IMR-90 (cell line): ENCODE measurements at regions not wholly inside any gene's neighbourhood (a gene's known extent, or its start where the extent isn't known, plus 50 kb on each side); places are given as distances from the start of the nearest gene placed in this dataset.

Experiments
- ATAC-seq: fragments of 200-7000 bp; cut with Tn5 transposase; 2 replicates; pipeline ENCODE4 v1.9.1; 2020; ENCODE audit warnings: low read depth, mild to moderate bottlenecking, moderate library complexity
- BruUV-seq: library from RNA; stranded (reverse); fragments of 400-500 nt; replicated peaks from 2 replicates; lab custom pipeline; 2021; lab: Mats Ljungman, UMichigan
- CTCF ChIA-PET: fragments of 300-600 bp; formaldehyde crosslinking; extraction: SDS; loops from one replicate; lab custom pipeline; 2021; ENCODE audit warnings: antibody characterized with exemption; lab: Yijun Ruan, JAX
- POLR2A ChIA-PET: fragments of 300-600 bp; sonication (Branson Sonifier 250); formaldehyde crosslinking; loops from one replicate; lab custom pipeline; 2022; ENCODE audit warnings: antibody characterized with exemption; ENCODE audit not compliant: unreplicated experiment; lab: Charles Lee
- DNase-seq: peaks from one replicate; pipeline ENCODE4 v3.0.0; 2013
- H2AFZ ChIP-seq: replicated peaks from 2 replicates; pipeline ENCODE3; 2013; ENCODE audit warnings: low read length, mild to moderate bottlenecking; ENCODE audit not compliant: poor library complexity
- H2AK5ac ChIP-seq: 2 replicates; pipeline ENCODE4 v1.6.1; 2013; ENCODE audit warnings: low read depth, low read length, inconsistent platforms
- H2AK9ac ChIP-seq: replicated peaks from 2 replicates; pipeline ENCODE3; 2013; ENCODE audit warnings: mild to moderate bottlenecking, low read depth, low read length, moderate library complexity; ENCODE audit not compliant: poor library complexity
- H2BK120ac ChIP-seq: 2 replicates; pipeline ENCODE4 v1.6.1; 2013; ENCODE audit warnings: low read depth, low read length, inconsistent platforms
- H2BK15ac ChIP-seq: 3 replicates; pipeline ENCODE4 v1.6.1; 2013; ENCODE audit warnings: low read depth, low read length, inconsistent platforms
- H2BK20ac ChIP-seq: 2 replicates; pipeline ENCODE4 v1.6.1; 2013; ENCODE audit warnings: low read depth, mild to moderate bottlenecking, inconsistent platforms, low read length, moderate library complexity
- H2BK5ac ChIP-seq: 2 replicates; pipeline ENCODE4 v1.6.1; 2013; ENCODE audit warnings: mild to moderate bottlenecking, low read depth, low read length, inconsistent platforms; ENCODE audit not compliant: poor library complexity, severe bottlenecking
- H3K14ac ChIP-seq: replicated peaks from 2 replicates; pipeline ENCODE4 v1.6.1; 2013; ENCODE audit warnings: low read depth, low read length, inconsistent platforms
- H3K18ac ChIP-seq: 2 replicates; pipeline ENCODE4 v1.6.1; 2013; ENCODE audit warnings: low read depth, low read length, control low read depth
- H3K23ac ChIP-seq: 2 replicates; pipeline ENCODE4 v1.6.1; 2013; ENCODE audit warnings: low read depth, low read length, inconsistent platforms
- H3K27ac ChIP-seq: 2 replicates; pipeline ENCODE4 v1.5.1; 2013; ENCODE audit warnings: mild to moderate bottlenecking, control low read depth, low read length; ENCODE audit not compliant: insufficient read depth
- H3K27me3 ChIP-seq: 2 replicates; pipeline ENCODE4 v1.6.1; 2013; ENCODE audit warnings: low read length; ENCODE audit not compliant: control insufficient read depth, insufficient read depth
- H3K36me3 ChIP-seq: 2 replicates; pipeline ENCODE4 v1.6.1; 2013; ENCODE audit warnings: low read length, mixed read lengths; ENCODE audit not compliant: control insufficient read depth, insufficient read depth
- H3K4ac ChIP-seq: 2 replicates; pipeline ENCODE4 v1.6.1; 2013; ENCODE audit warnings: low read depth, low read length, inconsistent platforms
- H3K4me1 ChIP-seq: 2 replicates; pipeline ENCODE4 v1.6.1; 2013; ENCODE audit warnings: low read length, mixed read lengths; ENCODE audit not compliant: control insufficient read depth, insufficient read depth
- H3K4me2 ChIP-seq: 2 replicates; pipeline ENCODE4 v1.6.1; 2013; ENCODE audit warnings: low read depth, mild to moderate bottlenecking, control low read depth, low read length, moderate library complexity
- H3K4me3 ChIP-seq: 2 replicates; pipeline ENCODE4 v1.5.1; 2013; ENCODE audit warnings: low read depth, mild to moderate bottlenecking, control low read depth, low read length, moderate library complexity; ENCODE audit not compliant: insufficient read depth
- H3K56ac ChIP-seq: 2 replicates; pipeline ENCODE4 v1.6.1; 2013; ENCODE audit warnings: low read length, inconsistent platforms; ENCODE audit not compliant: insufficient read depth; ENCODE audit errors: extremely low read depth
- H3K79me1 ChIP-seq, 2 experiments: 2 replicates each; pipeline ENCODE4 v1.6.1; 2013; ENCODE audit warnings: low read length in 2 of 2, inconsistent platforms in 1 of 2, low read depth in 1 of 2
- H3K9ac ChIP-seq: 2 replicates; pipeline ENCODE4 v1.6.1; 2013; ENCODE audit warnings: low read depth, low read length, control low read depth
- H3K9me1 ChIP-seq: 2 replicates; pipeline ENCODE4 v1.6.1; 2013; ENCODE audit warnings: low read length, inconsistent platforms; ENCODE audit not compliant: insufficient read depth
- H3K9me3 ChIP-seq: 2 replicates; pipeline ENCODE4 v1.6.1; 2013; ENCODE audit warnings: low read length; ENCODE audit not compliant: control insufficient read depth, insufficient read depth
- H4K20me1 ChIP-seq: 2 replicates; pipeline ENCODE4 v1.6.1; 2013; ENCODE audit warnings: low read length, inconsistent platforms; ENCODE audit not compliant: insufficient read depth
- H4K5ac ChIP-seq: 2 replicates; pipeline ENCODE4 v1.6.1; 2013; ENCODE audit warnings: mild to moderate bottlenecking, low read depth, low read length, control low read depth
- H4K8ac ChIP-seq, 2 experiments: 2 replicates each; pipeline ENCODE4 v1.6.1; 2013; ENCODE audit warnings: low read depth in 2 of 2, low read length in 2 of 2, control low read depth in 1 of 2, inconsistent platforms in 1 of 2
- H4K91ac ChIP-seq: 2 replicates; pipeline ENCODE4 v1.6.1; 2013; ENCODE audit warnings: low read depth, low read length, inconsistent platforms; ENCODE audit not compliant: insufficient read depth
- BHLHE40 ChIP-seq: fragments of 150-350 bp; IDR thresholded peaks from 2 replicates; pipeline ENCODE4 v1.6.1; 2016; ENCODE audit warnings: mild to moderate bottlenecking, low read depth, low read length
- ELK1 ChIP-seq: fragments of 150-350 bp; IDR thresholded peaks from 2 replicates; pipeline ENCODE4 v1.6.1; 2016; ENCODE audit warnings: low read depth, mild to moderate bottlenecking, low read length, moderate library complexity, borderline replicate concordance
- FOS ChIP-seq: fragments of 150-350 bp; IDR thresholded peaks from 2 replicates; pipeline ENCODE4 v1.6.1; 2016; ENCODE audit warnings: low read depth, low read length
- MAFK ChIP-seq: IDR thresholded peaks from 2 replicates; pipeline ENCODE4 v1.6.1; 2012; ENCODE audit warnings: low read depth, low read length, improper control_type of control experiment
- MAZ ChIP-seq: IDR thresholded peaks from 2 replicates; pipeline ENCODE4 v1.6.1; 2012; ENCODE audit warnings: low read depth, mild to moderate bottlenecking, low read length, improper control_type of control experiment, moderate library complexity, borderline replicate concordance
- MXI1 ChIP-seq: IDR thresholded peaks from 2 replicates; pipeline ENCODE4 v1.6.1; 2012; ENCODE audit warnings: low read depth, mild to moderate bottlenecking, low read length, moderate library complexity, borderline replicate concordance
- NFE2L2 ChIP-seq: fragments of 150-350 bp; IDR thresholded peaks from 2 replicates; pipeline ENCODE4 v1.6.1; 2016; ENCODE audit warnings: low read depth, mild to moderate bottlenecking, low read length
- POLR2A ChIP-seq: IDR thresholded peaks from 2 replicates; pipeline ENCODE4 v1.6.1; 2012; ENCODE audit warnings: mild to moderate bottlenecking, low read depth, low read length
- RAD21 ChIP-seq: IDR thresholded peaks from 2 replicates; pipeline ENCODE4 v1.6.1; 2012; ENCODE audit warnings: low read length, improper control_type of control experiment
- RCOR1 ChIP-seq: IDR thresholded peaks from 2 replicates; pipeline ENCODE4 v1.6.1; 2012; ENCODE audit warnings: mild to moderate bottlenecking, low read length, improper control_type of control experiment; ENCODE audit not compliant: insufficient replicate concordance
- RFX5 ChIP-seq: IDR thresholded peaks from 2 replicates; pipeline ENCODE4 v1.8.0; 2012; ENCODE audit warnings: low read depth, mild to moderate bottlenecking, low read length, moderate library complexity
- WGBS, 2 experiments: methylation state at CpG; one replicate each; pipeline versions ENCODE4 v1.1.5 to v1.1.7; 2013; ENCODE audit warnings: missing lambda C conversion rate in 2 of 2; ENCODE audit not compliant: insufficient read length in 1 of 2; ENCODE audit errors: extremely low coverage in 2 of 2; 5-methylcytosine and 5-hydroxymethylcytosine counted together
- dilution Hi-C: fragments of 300-500 bp; cut with HindIII; formaldehyde crosslinking; loops from one replicate; pipeline ENCODE4 v1.14.3; 2018; ENCODE audit warnings: low sequenced_read_pairs; ENCODE audit not compliant: unreplicated experiment
- in situ Hi-C: fragments of 300-500 bp; cut with MboI; formaldehyde crosslinking; loops from 3 replicates; pipeline ENCODE4 v1.14.3; 2019; ENCODE audit warnings: low sequenced_read_pairs, inconsistent platforms, mixed read lengths
- intact Hi-C: fragments of 100-400 bp; cut with micrococcal nuclease; formaldehyde crosslinking; loops from 2 replicates; pipeline ENCODE4 v1.10.0; 2022

GRCh38 chr6:54579011-54579410 lies 267.6 kb upstream of the FAM83B start:
- no peak overlapping the region for H2BK15ac ChIP-seq

More at GRCh38 chr6:54579011-54579410, 267.6 kb upstream of the FAM83B start:
- intact Hi-C loops (no loop called here), dilution Hi-C loops (no loop called here), in situ Hi-C loops (no loop called here)
- BruUV-seq = no TSS peak
- H3K56ac ChIP-seq = no peak overlapping the region
- no peak overlapping the region for H4K5ac ChIP-seq
- no peaks in the 10 kb centered on the region for H3K4me1 ChIP-seq
- no peak overlapping the region for H2AK5ac ChIP-seq
- no peak overlapping the region for H2BK20ac ChIP-seq
- no peak for DNase-seq
- H2AK9ac ChIP-seq = no peak overlapping the region
- no peak overlapping the region for H3K14ac ChIP-seq
- H3K79me1 ChIP-seq = no peaks in the 10 kb centered on the region
- no CpG with 5 or more reads among the region's 2 CpGs for WGBS, 2 experiments
- H3K9me1 ChIP-seq = no peaks in the 10 kb centered on the region
- ATAC-seq = no peak
- no peak overlapping the region for H3K9ac ChIP-seq
- no peak overlapping the region for H3K23ac ChIP-seq
- no peaks in the 10 kb centered on the region for H3K9me3 ChIP-seq
- H2BK5ac ChIP-seq = no peak overlapping the region
- H3K36me3 ChIP-seq = no peaks in the 10 kb centered on the region
- H2BK120ac ChIP-seq = no peak overlapping the region
- no peak overlapping the region for H3K4me3 ChIP-seq
- H4K91ac ChIP-seq = no peak overlapping the region
- POLR2A ChIA-PET = no interaction called here
- H3K4me2 ChIP-seq = no peak overlapping the region
- no peak overlapping the region for H4K8ac ChIP-seq
- H2AFZ ChIP-seq = no peak overlapping the region
- TF ChIP-seq MAZ (no peak), FOS (no peak), ELK1 (no peak), BHLHE40 (no peak), MAFK (no peak), POLR2A (no peak), RFX5 (no peak), MXI1 (no peak), RAD21 (no peak), RCOR1 (no peak), NFE2L2 (no peak)
- CTCF ChIA-PET = interaction anchor here (1.1 kb wide), 1 partner anchor 9 kb away, joined by 4 read pairs; no protein-coding TSS in a partner anchor
- no peaks in the 10 kb centered on the region for H3K27me3 ChIP-seq
- no peaks in the 10 kb centered on the region for H4K20me1 ChIP-seq
- no peak overlapping the region for H3K4ac ChIP-seq
- no peak overlapping the region for H3K18ac ChIP-seq
- H3K27ac ChIP-seq = no peak overlapping the region
